GM12873 (cell line): ENCODE measurements at regions not wholly inside any gene's neighbourhood (a gene's known extent, or its start where the extent isn't known, plus 50 kb on each side); places are given as distances from the start of the nearest gene placed in this dataset.

Source experiments
- TF ChIP-seq, protein P1 (sequence below): IDR thresholded peaks from 2 replicates; pipeline ENCODE4 v1.5.1; 2012; ENCODE audit warnings: low read depth, mild to moderate bottlenecking, moderate library complexity, low read length, control low read depth; ENCODE audit not compliant: insufficient read depth; ENCODE audit errors: missing control alignments

GRCh38 chr6:135658481-135658880 is 160.9 kb upstream of the AHI1 start:
- TF ChIP-seq, protein P1, sequence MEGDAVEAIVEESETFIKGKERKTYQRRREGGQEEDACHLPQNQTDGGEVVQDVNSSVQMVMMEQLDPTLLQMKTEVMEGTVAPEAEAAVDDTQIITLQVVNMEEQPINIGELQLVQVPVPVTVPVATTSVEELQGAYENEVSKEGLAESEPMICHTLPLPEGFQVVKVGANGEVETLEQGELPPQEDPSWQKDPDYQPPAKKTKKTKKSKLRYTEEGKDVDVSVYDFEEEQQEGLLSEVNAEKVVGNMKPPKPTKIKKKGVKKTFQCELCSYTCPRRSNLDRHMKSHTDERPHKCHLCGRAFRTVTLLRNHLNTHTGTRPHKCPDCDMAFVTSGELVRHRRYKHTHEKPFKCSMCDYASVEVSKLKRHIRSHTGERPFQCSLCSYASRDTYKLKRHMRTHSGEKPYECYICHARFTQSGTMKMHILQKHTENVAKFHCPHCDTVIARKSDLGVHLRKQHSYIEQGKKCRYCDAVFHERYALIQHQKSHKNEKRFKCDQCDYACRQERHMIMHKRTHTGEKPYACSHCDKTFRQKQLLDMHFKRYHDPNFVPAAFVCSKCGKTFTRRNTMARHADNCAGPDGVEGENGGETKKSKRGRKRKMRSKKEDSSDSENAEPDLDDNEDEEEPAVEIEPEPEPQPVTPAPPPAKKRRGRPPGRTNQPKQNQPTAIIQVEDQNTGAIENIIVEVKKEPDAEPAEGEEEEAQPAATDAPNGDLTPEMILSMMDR: no peak

DNA sequence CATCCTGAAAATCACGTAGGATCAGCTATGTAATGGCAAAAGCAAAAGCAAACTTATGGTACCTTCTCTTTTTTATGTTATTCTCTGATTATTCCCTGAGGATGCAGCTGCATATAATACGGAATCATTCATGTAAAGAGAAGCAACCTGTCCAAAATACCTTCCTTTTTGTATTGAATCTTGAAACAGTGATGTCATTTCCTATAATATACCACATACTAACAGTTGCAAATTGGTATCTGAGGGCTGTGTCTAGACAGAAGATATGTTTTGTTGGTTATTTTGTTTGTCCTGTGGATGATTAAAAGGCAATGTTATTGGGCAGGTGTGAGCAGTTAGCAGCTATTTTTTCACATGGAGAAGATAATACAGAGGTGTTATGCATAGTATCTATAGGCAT is 161.4 kb upstream of the AHI1 start:
- TF ChIP-seq, protein P1: no peak

DNA sequence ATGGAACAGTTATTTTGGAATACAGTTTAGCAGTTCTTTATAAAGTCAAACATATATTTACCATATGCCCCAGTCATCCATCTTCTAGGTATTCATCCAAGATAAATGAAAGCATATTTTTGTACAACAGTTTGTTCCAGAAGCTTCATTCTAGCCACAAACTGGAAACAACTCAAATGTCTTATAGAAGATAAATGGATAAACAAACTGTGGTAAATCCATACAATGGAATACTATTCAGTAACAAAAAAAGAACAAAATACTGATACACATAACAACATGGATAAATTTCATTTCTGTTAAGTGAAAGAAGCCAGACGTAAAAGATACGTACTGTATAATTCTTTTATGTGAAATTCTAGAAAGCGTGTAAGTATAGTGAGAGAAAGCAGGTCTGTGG is 167.0 kb upstream of the AHI1 start:
- TF ChIP-seq, protein P1: no peak

GRCh38 chr6:135665935-135666334 is 168.4 kb upstream of the AHI1 start:
- TF ChIP-seq, protein P1: no peak

DNA sequence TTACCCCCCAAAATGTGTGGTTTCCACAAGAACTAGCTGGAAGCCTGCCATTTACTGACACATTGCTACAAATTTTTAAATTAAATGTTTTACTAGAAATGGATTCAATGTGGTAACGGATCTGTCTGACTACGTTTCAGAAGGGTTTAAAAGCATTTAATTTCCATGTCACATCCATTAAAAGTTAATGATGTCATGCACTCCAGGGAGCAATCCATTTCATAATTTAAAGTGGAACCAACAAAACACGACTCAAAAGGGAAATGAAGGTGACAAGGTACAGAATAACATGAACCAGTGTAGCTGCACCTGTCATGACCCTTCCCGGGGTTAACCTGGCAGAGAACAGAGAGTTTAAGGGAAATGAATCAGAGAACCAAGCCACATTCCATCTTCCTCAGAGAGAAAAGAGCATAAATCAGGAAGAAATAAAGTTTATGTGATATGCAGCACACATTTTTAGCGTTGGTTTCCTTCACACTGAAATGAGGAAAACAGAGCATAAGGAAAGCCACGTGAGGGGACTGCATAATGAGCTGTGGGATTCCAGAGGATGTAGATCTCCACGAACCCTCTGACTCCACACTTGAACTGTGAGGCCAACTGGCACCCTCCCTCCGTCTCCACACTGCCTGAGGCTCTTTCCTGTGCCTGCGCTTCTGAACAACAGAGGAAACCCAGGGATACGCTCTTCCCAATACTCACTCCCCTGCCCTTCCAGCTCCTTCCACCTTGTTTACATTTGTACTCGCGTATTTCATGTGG is 170.3 kb upstream of the AHI1 start:
- TF ChIP-seq, protein P1: no peak

- TF ChIP-seq, protein P1: no peak
These were observed 174.7 kb upstream of the AHI1 start for GRCh38 chr6:135672256-135672655.

- TF ChIP-seq, protein P1: no peak
These were observed 176.2 kb upstream of the AHI1 start for GRCh38 chr6:135673501-135674309.
